ENCODE measurements at regions not wholly inside any gene's neighbourhood (a gene's known extent, or its start where the extent isn't known, plus 50 kb on each side); places are given as distances from the start of the nearest gene placed in this dataset.
A peak's percentile ranks its signal among the peaks of the same experiment; 100 is the strongest.

GRCh38 chr4:167290678-167291077, 56.4 kb upstream of the SPOCK3 start:
- no peak for DNase-seq (ENCODE audit: low read depth, low spot score)
- Histone ChIP-seq H3K27ac (ENCODE audit: low read length) (no peak overlapping the region), H3K27me3 (ENCODE audit: control insufficient read depth, insufficient read depth, low read length) (no peaks in the 10 kb centered on the region), H3K36me3 (ENCODE audit: control insufficient read depth, insufficient read depth, low read length) (no peaks in the 10 kb centered on the region), H3K4me1 (ENCODE audit: control insufficient read depth, insufficient read depth, low read length) (no peaks in the 10 kb centered on the region; the same call in 1 of the 2 replicates), H3K9me3 (ENCODE audit: control insufficient read depth, insufficient read depth, low read length) (no peaks in the 10 kb centered on the region), H3K4me3 (ENCODE audit: low read length) (no peak overlapping the region)

DNA sequence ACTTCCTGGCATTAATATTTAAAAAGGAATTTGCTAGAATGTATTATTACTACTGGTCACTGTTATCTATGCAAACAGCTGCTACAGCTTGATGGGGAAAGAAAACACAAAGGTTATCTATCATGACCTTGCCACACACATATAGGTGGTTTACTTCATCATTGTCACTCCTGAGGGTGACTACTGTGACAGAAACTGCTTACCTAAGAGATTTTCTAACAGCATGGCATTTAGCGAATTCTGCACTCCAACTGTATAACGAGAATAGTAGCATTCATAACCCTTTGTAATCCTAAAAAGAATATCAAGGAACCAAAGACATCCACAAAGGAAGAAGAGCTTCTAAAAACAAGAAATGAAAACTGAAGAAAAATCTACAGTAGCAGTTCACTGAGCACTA, 74.6 kb upstream of the SPOCK3 start:
- no peaks in the 10 kb centered on the region for H3K27me3 ChIP-seq (ENCODE audit: control insufficient read depth, insufficient read depth, low read length)
- H3K4me1 ChIP-seq (ENCODE audit: control insufficient read depth, insufficient read depth, low read length): no peaks in the 10 kb centered on the region
- no CpG with 5 or more reads among the region's 2 CpGs for WGBS (ENCODE audit: insufficient coverage, insufficient read length)
- no peaks in the 10 kb centered on the region for H3K9me3 ChIP-seq (ENCODE audit: control insufficient read depth, insufficient read depth, low read length)
- DNase-seq (ENCODE audit: low read depth, low spot score): no peak
- H3K36me3 ChIP-seq (ENCODE audit: control insufficient read depth, insufficient read depth, low read length): no peaks in the 10 kb centered on the region
- H3K4me3 ChIP-seq (ENCODE audit: low read length): no peak overlapping the region
- no peak overlapping the region for H3K27ac ChIP-seq (ENCODE audit: low read length)

DNA sequence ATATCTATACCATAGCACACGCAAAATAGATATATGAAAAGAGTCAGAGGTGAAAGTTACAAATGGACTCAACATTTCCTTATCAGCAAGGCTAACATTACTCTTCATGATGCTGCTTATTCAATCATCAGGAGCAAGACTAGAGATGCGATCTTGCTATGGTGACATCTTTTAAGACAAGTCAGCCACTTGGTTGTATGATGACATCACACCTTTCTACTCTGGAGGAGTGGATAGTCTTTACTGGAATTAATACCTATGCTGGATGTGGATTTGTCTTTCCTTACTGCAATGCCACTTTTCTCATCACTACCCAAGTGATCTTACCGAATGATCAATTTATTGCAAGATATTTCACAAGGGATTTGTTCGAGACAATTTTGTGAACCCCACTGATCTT, 87.0 kb upstream of the SPOCK3 start:
- Histone ChIP-seq H3K36me3 (ENCODE audit: control insufficient read depth, insufficient read depth, low read length) (no peaks in the 10 kb centered on the region), H3K27ac (ENCODE audit: low read length) (no peak overlapping the region), H3K27me3 (ENCODE audit: control insufficient read depth, insufficient read depth, low read length) (no peaks in the 10 kb centered on the region), H3K4me1 (ENCODE audit: control insufficient read depth, insufficient read depth, low read length) (no peaks in the 10 kb centered on the region), H3K4me3 (ENCODE audit: low read length) (no peak overlapping the region), H3K9me3 (ENCODE audit: control insufficient read depth, insufficient read depth, low read length) (no peaks in the 10 kb centered on the region)
- no peak for DNase-seq (ENCODE audit: low read depth, low spot score)
- WGBS (ENCODE audit: insufficient coverage, insufficient read length): no CpG with 5 or more reads among the region's 4 CpGs

GRCh38 chr4:167339781-167340180, 105.5 kb upstream of the SPOCK3 start:
- no CpG with 5 or more reads among the region's 6 CpGs for WGBS (ENCODE audit: insufficient coverage, insufficient read length)
- H3K36me3 ChIP-seq (ENCODE audit: control insufficient read depth, insufficient read depth, low read length): no peaks in the 10 kb centered on the region
- no peaks in the 10 kb centered on the region for H3K4me1 ChIP-seq (ENCODE audit: control insufficient read depth, insufficient read depth, low read length)
- no peak overlapping the region for H3K4me3 ChIP-seq (ENCODE audit: low read length)
- H3K27ac ChIP-seq (ENCODE audit: low read length): no peak overlapping the region
- H3K27me3 ChIP-seq (ENCODE audit: control insufficient read depth, insufficient read depth, low read length): no peaks in the 10 kb centered on the region
- no peaks in the 10 kb centered on the region for H3K9me3 ChIP-seq (ENCODE audit: control insufficient read depth, insufficient read depth, low read length)
- DNase-seq (ENCODE audit: low read depth, low spot score): no peak

DNA sequence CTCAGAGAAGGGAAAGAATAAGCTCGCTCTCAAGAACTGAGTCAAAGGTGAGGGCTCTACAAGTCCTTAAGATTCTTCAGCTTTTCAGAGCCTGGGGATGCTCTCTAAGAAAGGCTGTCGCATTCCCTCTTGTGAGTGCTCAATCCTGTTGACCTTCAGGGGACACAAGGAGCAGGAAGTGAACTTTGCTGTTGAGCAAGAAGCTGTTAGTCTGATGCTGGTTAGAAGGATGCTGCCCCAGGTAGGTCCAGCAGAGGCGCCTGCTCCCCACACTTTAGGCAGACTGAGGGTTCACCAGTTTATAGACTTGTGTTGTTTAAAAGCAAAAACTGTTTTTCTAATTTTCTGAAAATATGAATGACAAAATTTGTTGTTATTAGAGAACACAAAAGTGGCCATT, 125.4 kb upstream of the SPOCK3 start:
- no peaks in the 10 kb centered on the region for H3K4me1 ChIP-seq (ENCODE audit: control insufficient read depth, insufficient read depth, low read length)
- no peaks in the 10 kb centered on the region for H3K27me3 ChIP-seq (ENCODE audit: control insufficient read depth, insufficient read depth, low read length)
- no peaks in the 10 kb centered on the region for H3K9me3 ChIP-seq (ENCODE audit: control insufficient read depth, insufficient read depth, low read length)
- no peaks in the 10 kb centered on the region for H3K36me3 ChIP-seq (ENCODE audit: control insufficient read depth, insufficient read depth, low read length)
- no CpG with 5 or more reads among the region's 3 CpGs for WGBS (ENCODE audit: insufficient coverage, insufficient read length)
- no peak overlapping the region for H3K27ac ChIP-seq (ENCODE audit: low read length)
- no peak overlapping the region for H3K4me3 ChIP-seq (ENCODE audit: low read length)
- peak; percentile 1 for DNase-seq (ENCODE audit: low read depth, low spot score)

GRCh38 chr4:167379076-167379835, 145.0 kb upstream of the SPOCK3 start:
- Histone ChIP-seq H3K27me3 (ENCODE audit: control insufficient read depth, insufficient read depth, low read length) (no peaks in the 10 kb centered on the region), H3K27ac (ENCODE audit: low read length) (no peak overlapping the region), H3K36me3 (ENCODE audit: control insufficient read depth, insufficient read depth, low read length) (no peaks in the 10 kb centered on the region), H3K9me3 (ENCODE audit: control insufficient read depth, insufficient read depth, low read length) (no peaks in the 10 kb centered on the region), H3K4me1 (ENCODE audit: control insufficient read depth, insufficient read depth, low read length) (no peaks in the 10 kb centered on the region), H3K4me3 (ENCODE audit: low read length) (no peak overlapping the region)
- no CpG with 5 or more reads among the region's 4 CpGs for WGBS (ENCODE audit: insufficient coverage, insufficient read length)
- no peak for DNase-seq (ENCODE audit: low read depth, low spot score)

GRCh38 chr4:167380964-167381363, 146.7 kb upstream of the SPOCK3 start:
- no CpG with 5 or more reads among the region's 4 CpGs for WGBS (ENCODE audit: insufficient coverage, insufficient read length)
- no peak overlapping the region for H3K27ac ChIP-seq (ENCODE audit: low read length)
- no peaks in the 10 kb centered on the region for H3K36me3 ChIP-seq (ENCODE audit: control insufficient read depth, insufficient read depth, low read length)
- no peaks in the 10 kb centered on the region for H3K27me3 ChIP-seq (ENCODE audit: control insufficient read depth, insufficient read depth, low read length)
- no peak for DNase-seq (ENCODE audit: low read depth, low spot score)
- no peaks in the 10 kb centered on the region for H3K4me1 ChIP-seq (ENCODE audit: control insufficient read depth, insufficient read depth, low read length)
- H3K9me3 ChIP-seq (ENCODE audit: control insufficient read depth, insufficient read depth, low read length): no peaks in the 10 kb centered on the region
- no peak overlapping the region for H3K4me3 ChIP-seq (ENCODE audit: low read length)

DNA sequence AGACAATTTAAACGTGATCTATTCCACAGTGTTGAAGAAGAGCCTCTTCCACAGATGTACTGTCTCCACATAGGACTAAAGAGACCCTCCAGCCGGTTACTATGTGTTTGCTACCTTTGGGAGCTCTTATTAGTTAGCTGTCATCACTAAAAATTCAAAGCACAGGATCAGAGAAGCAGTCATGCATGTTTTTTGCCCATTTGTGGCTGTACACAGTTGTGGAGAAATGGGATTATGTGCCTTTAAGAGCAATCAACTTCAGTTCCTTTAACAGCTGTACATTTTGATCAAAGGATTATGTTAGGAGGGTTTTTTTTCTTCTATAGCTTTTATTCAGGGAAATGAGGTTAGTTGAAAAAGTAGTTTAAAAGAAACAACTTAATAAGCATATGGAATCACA, 149.0 kb upstream of the SPOCK3 start:
- no peaks in the 10 kb centered on the region for H3K36me3 ChIP-seq (ENCODE audit: control insufficient read depth, insufficient read depth, low read length)
- no peak overlapping the region for H3K27ac ChIP-seq (ENCODE audit: low read length)
- no peaks in the 10 kb centered on the region for H3K4me1 ChIP-seq (ENCODE audit: control insufficient read depth, insufficient read depth, low read length)
- no CpG with 5 or more reads among the region's 2 CpGs for WGBS (ENCODE audit: insufficient coverage, insufficient read length)
- no peaks in the 10 kb centered on the region for H3K9me3 ChIP-seq (ENCODE audit: control insufficient read depth, insufficient read depth, low read length)
- DNase-seq (ENCODE audit: low read depth, low spot score): no peak
- H3K27me3 ChIP-seq (ENCODE audit: control insufficient read depth, insufficient read depth, low read length): no peaks in the 10 kb centered on the region
- no peak overlapping the region for H3K4me3 ChIP-seq (ENCODE audit: low read length)

- no peak overlapping the region for H3K4me3 ChIP-seq (ENCODE audit: low read length)
- no peak for DNase-seq (ENCODE audit: low read depth, low spot score)
- no peaks in the 10 kb centered on the region for H3K9me3 ChIP-seq (ENCODE audit: control insufficient read depth, insufficient read depth, low read length)
- no peak overlapping the region for H3K27ac ChIP-seq (ENCODE audit: low read length)
- H3K27me3 ChIP-seq (ENCODE audit: control insufficient read depth, insufficient read depth, low read length): no peaks in the 10 kb centered on the region
- no peaks in the 10 kb centered on the region for H3K4me1 ChIP-seq (ENCODE audit: control insufficient read depth, insufficient read depth, low read length)
- no CpG with 5 or more reads among the region's 3 CpGs for WGBS (ENCODE audit: insufficient coverage, insufficient read length)
- H3K36me3 ChIP-seq (ENCODE audit: control insufficient read depth, insufficient read depth, low read length): no peaks in the 10 kb centered on the region
These were observed 163.3 kb upstream of the SPOCK3 start for GRCh38 chr4:167397586-167397985.

DNA sequence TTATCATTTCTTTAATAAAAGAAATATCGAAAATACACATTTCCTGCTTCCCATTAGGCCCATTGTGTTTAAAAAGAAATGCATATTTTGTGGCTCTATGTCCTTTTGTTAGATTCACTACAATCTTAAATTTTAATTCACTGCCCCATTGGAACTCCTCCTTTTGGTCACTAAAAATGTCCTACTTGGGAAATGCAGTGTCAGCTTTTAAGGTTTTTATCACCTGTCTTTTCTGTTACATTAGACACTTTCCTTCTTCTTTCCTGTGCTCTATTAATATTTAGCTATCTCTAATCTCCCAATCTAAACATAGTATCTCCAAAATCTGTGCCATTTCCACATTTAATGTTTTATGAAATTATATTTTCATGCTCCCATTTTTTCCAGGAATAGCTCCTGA, 164.9 kb upstream of the SPOCK3 start:
- Histone ChIP-seq H3K27me3 (ENCODE audit: control insufficient read depth, insufficient read depth, low read length) (no peaks in the 10 kb centered on the region), H3K27ac (ENCODE audit: low read length) (no peak overlapping the region), H3K9me3 (ENCODE audit: control insufficient read depth, insufficient read depth, low read length) (no peaks in the 10 kb centered on the region), H3K4me1 (ENCODE audit: control insufficient read depth, insufficient read depth, low read length) (no peaks in the 10 kb centered on the region), H3K4me3 (ENCODE audit: low read length) (no peak overlapping the region), H3K36me3 (ENCODE audit: control insufficient read depth, insufficient read depth, low read length) (no peaks in the 10 kb centered on the region)
- DNase-seq (ENCODE audit: low read depth, low spot score): no peak
- no CpG with 5 or more reads among the region's 1 CpG for WGBS (ENCODE audit: insufficient coverage, insufficient read length)

DNA sequence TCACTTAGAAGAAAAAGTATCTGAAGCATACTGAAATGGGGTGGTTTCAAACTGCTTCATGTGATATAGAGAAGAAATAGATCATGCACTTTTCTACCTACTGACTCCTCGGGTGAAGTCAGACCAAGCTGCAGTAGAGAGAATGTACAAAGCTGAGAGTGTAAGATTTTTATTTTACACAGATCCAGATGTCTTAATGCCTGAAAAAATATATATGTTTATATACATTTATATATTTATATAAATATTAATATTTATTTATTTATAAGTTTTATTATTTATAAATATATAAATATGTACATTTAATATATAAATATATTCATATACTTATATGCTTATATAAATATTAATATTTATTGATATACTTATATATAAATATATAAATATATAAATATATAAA, 171.9 kb upstream of the SPOCK3 start:
- no CpG with 5 or more reads among the region's 1 CpG for WGBS (ENCODE audit: insufficient coverage, insufficient read length)
- no peaks in the 10 kb centered on the region for H3K4me1 ChIP-seq (ENCODE audit: control insufficient read depth, insufficient read depth, low read length)
- no peaks in the 10 kb centered on the region for H3K27me3 ChIP-seq (ENCODE audit: control insufficient read depth, insufficient read depth, low read length)
- H3K27ac ChIP-seq (ENCODE audit: low read length): no peak overlapping the region
- H3K9me3 ChIP-seq (ENCODE audit: control insufficient read depth, insufficient read depth, low read length): no peaks in the 10 kb centered on the region
- H3K36me3 ChIP-seq (ENCODE audit: control insufficient read depth, insufficient read depth, low read length): no peaks in the 10 kb centered on the region
- H3K4me3 ChIP-seq (ENCODE audit: low read length): no peak overlapping the region
- DNase-seq (ENCODE audit: low read depth, low spot score): no peak

All from iPS DF 6.9 (cell line).